ENCODE measurements at regions not wholly inside any gene's neighbourhood (a gene's known extent, or its start where the extent isn't known, plus 50 kb on each side); places are given as distances from the start of the nearest gene placed in this dataset.
A peak's percentile ranks its signal among the peaks of the same experiment; 100 is the strongest.

DNA sequence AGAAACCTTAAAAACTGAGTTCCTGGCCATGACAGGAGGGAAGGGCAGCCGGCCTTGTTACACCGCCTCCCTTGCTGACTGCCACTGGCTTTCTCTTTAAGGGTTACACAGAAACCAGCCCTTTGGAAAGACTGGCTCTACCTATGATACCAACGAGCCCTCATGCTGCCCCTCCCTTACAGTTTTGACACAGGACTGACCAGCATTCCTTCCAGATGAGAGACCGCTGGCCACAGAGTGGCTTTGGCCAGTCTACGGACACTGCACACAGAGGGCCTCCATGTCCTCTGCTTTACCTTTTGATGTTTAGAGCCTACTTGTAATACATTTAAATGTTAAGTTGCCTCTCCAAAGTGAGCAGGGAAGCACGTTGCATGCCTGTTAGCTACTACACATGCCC lies 243.2 kb upstream of the GMDS start:
- Histone ChIP-seq H3K9me3 (ENCODE audit: control insufficient read depth, low read length) (peaks cover 3% of the 10 kb centered on the region), H3K27ac (ENCODE audit: low read depth, low read length, severe bottlenecking) (no peak overlapping the region), H3K4me1 (ENCODE audit: control insufficient read depth, insufficient read depth, low read length, poor library complexity, severe bottlenecking) (no peaks in the 10 kb centered on the region), H3K36me3 (ENCODE audit: control insufficient read depth, insufficient read depth, low read length) (no peaks in the 10 kb centered on the region), H3K4me3 (ENCODE audit: extremely low read depth, insufficient read depth, low read length, poor library complexity, severe bottlenecking) (no peak overlapping the region)
- 92 to 94% methylated on average over 4 to 6 of the region's 6 CpGs for WGBS, 2 experiments (ENCODE audit: insufficient coverage in 2 of 2)

DNA sequence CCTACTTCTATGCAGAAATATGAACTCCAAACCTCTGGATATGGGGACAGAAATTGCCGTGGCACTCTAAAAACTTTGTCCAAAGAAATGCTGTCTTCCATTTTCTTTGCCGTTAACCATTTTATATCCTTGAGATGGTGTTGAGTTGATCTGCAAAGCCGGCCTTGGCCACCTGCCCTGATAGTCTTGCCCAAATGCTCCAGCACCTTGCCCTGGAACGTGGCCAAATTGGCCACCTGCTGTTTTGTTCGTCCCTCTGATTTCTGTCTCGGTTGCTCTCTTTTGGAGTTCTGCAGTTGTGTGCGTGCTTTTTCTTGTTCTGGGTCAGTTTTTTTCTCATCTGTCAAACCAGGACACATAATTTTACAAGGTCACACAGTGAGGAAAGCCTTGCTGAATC lies 239.7 kb upstream of the GMDS start:
- Histone ChIP-seq H3K9me3 (ENCODE audit: control insufficient read depth, low read length) (peaks cover 16% of the 10 kb centered on the region), H3K27ac (ENCODE audit: low read depth, low read length, severe bottlenecking) (no peak overlapping the region), H3K4me1 (ENCODE audit: control insufficient read depth, insufficient read depth, low read length, poor library complexity, severe bottlenecking) (no peaks in the 10 kb centered on the region), H3K36me3 (ENCODE audit: control insufficient read depth, insufficient read depth, low read length) (no peaks in the 10 kb centered on the region), H3K4me3 (ENCODE audit: extremely low read depth, insufficient read depth, low read length, poor library complexity, severe bottlenecking) (no peak overlapping the region)
- WGBS, 2 experiments (ENCODE audit: insufficient coverage in 2 of 2) = 87 to 96% methylated on average over 4 to 7 of the region's 7 CpGs

DNA sequence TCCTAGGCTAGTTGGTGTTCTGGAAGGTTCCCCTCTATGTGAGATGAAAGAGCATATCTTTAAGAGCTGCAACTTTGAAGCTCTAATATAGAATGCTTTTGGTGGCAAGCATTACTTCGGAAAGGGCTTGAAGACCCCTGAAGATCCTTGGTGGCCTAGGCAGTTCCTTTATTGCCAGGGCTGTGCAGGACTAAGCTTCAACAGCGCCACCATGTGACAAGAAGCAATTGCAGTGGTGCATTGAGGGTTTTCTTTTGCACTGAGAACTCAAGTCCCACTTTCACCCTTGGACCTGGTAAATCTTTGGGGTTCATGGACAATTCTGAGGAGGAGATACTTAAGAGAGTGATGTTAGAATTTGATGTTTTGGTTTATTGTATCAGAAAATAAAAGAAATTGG lies 237.4 kb upstream of the GMDS start:
- no peak overlapping the region for H3K27ac ChIP-seq (ENCODE audit: low read depth, low read length, severe bottlenecking)
- H3K9me3 ChIP-seq (ENCODE audit: control insufficient read depth, low read length) = peaks cover 16% of the 10 kb centered on the region
- H3K36me3 ChIP-seq (ENCODE audit: control insufficient read depth, insufficient read depth, low read length) = no peaks in the 10 kb centered on the region
- WGBS, 2 experiments (ENCODE audit: insufficient coverage in 2 of 2) = 85 to 100% methylated on average over 1 to 2 of the region's 2 CpGs
- peaks cover 7% of the 10 kb centered on the region for H3K4me1 ChIP-seq (ENCODE audit: control insufficient read depth, insufficient read depth, low read length, poor library complexity, severe bottlenecking)
- no peak overlapping the region for H3K4me3 ChIP-seq (ENCODE audit: extremely low read depth, insufficient read depth, low read length, poor library complexity, severe bottlenecking)

DNA sequence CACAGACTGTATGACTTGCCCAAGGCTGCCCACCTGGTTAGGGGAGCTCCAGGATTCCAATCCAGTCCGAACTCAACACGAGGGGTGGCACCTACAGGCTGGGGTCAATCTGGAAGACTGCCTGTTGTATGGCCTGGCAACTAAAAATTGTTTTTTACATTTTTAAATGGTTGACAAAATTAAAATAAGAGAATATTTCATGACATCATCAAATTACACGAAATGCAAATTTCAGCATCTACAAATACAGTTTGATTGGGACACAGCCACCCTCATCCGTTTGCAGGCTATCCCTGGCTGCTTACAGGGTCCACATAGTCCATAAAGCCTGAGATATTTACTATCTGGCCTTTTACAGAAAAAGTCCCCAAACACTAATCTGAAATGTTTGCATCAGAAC lies 235.9 kb upstream of the GMDS start:
- 87 to 100% methylated on average over 4 of the region's 4 CpGs for WGBS, 2 experiments (ENCODE audit: insufficient coverage in 2 of 2)
- peaks cover 16% of the 10 kb centered on the region for H3K9me3 ChIP-seq (ENCODE audit: control insufficient read depth, low read length)
- no peaks in the 10 kb centered on the region for H3K36me3 ChIP-seq (ENCODE audit: control insufficient read depth, insufficient read depth, low read length)
- peaks cover 7% of the 10 kb centered on the region for H3K4me1 ChIP-seq (ENCODE audit: control insufficient read depth, insufficient read depth, low read length, poor library complexity, severe bottlenecking)
- H3K4me3 ChIP-seq (ENCODE audit: extremely low read depth, insufficient read depth, low read length, poor library complexity, severe bottlenecking) = no peak overlapping the region
- H3K27ac ChIP-seq (ENCODE audit: low read depth, low read length, severe bottlenecking) = no peak overlapping the region

DNA sequence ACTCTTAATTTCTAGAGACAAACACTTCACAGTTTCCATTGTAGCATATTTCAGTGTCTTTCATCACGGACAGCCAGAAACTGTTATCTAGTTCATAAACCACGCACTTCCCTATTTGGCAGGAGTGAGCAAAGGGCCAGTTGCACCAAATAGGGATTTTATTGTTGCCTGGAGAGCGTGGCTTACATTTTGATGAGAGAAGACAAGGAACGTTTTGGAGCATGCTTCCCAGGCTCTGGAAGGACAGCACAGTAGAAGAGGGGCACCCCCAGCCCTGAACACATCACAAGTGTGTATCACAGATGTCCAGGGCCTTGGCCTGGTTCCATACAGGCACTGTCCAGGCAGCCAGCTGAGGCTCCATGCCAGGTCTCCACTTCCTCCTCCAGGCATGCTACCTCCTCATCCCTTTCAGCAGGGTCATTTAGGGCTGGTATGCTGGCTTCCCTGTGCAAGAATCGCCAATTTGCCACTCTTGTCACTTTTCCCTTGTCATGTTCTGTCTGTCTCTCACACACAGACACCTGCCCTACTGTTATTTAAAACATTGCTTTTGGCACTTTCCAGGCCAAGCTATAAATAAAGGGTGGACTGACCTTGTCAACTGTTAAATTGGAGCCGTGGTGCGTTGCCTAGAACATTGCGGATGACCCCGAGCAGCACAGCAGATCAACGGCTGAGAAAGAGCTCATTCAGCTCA lies 235.0 kb upstream of the GMDS start:
- Histone ChIP-seq H3K9me3 (ENCODE audit: control insufficient read depth, low read length) (peaks cover 16% of the 10 kb centered on the region), H3K36me3 (ENCODE audit: control insufficient read depth, insufficient read depth, low read length) (no peaks in the 10 kb centered on the region), H3K27ac (ENCODE audit: low read depth, low read length, severe bottlenecking) (no peak overlapping the region), H3K4me1 (ENCODE audit: control insufficient read depth, insufficient read depth, low read length, poor library complexity, severe bottlenecking) (peaks cover 7% of the 10 kb centered on the region), H3K4me3 (ENCODE audit: extremely low read depth, insufficient read depth, low read length, poor library complexity, severe bottlenecking) (no peak overlapping the region)
- WGBS, 2 experiments (ENCODE audit: insufficient coverage in 2 of 2) = 88 to 90% methylated on average over 10 of the region's 10 CpGs

DNA sequence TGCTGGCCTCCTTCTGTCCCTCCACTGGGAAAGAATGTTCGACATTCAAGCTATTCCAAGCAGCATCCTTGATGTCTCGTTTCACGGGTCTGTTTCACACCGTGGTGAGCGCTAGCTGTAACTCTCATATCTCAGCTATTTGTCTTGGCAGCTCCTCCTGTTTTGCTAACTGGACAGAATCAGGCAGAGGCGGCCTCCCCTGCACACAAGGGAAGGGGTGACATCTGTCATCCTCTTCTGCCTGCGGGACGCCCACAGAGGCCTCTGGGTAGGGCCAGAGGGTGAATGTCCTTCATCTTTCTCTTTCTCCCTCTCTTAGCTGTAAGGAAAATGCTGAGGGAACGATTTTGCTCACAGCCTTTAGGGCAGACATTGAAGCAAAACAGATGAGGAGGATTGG lies 232.8 kb upstream of the GMDS start:
- Histone ChIP-seq H3K4me1 (ENCODE audit: control insufficient read depth, insufficient read depth, low read length, poor library complexity, severe bottlenecking) (peaks cover 7% of the 10 kb centered on the region), H3K4me3 (ENCODE audit: extremely low read depth, insufficient read depth, low read length, poor library complexity, severe bottlenecking) (no peak overlapping the region), H3K36me3 (ENCODE audit: control insufficient read depth, insufficient read depth, low read length) (no peaks in the 10 kb centered on the region), H3K9me3 (ENCODE audit: control insufficient read depth, low read length) (peaks cover 14% of the 10 kb centered on the region), H3K27ac (ENCODE audit: low read depth, low read length, severe bottlenecking) (peak overlapping the region; percentile 52)
- 70 to 76% methylated on average over 6 to 7 of the region's 9 CpGs for WGBS, 2 experiments (ENCODE audit: insufficient coverage in 2 of 2)

DNA sequence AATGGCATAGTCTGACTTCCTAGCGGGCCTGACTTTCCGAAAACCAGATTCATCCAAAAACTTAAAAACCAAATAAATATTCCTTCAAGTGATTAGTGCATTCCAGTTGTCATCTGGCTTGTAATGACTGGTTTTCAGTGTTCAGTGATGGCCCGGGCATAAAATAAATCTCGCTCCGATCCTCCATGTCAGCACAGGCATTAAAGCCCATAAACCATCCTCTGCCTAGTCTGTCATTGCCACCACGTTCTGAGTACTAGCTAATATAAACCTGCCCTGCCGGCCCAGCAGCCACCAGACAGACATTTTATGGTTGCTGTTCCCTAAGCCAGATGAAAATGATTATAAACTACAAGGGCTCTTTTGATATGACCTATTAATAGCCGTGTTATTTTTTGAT lies 232.3 kb upstream of the GMDS start:
- peak overlapping the region; percentile 52 for H3K27ac ChIP-seq (ENCODE audit: low read depth, low read length, severe bottlenecking)
- H3K4me3 ChIP-seq (ENCODE audit: extremely low read depth, insufficient read depth, low read length, poor library complexity, severe bottlenecking) = no peak overlapping the region
- peaks cover 7% of the 10 kb centered on the region for H3K4me1 ChIP-seq (ENCODE audit: control insufficient read depth, insufficient read depth, low read length, poor library complexity, severe bottlenecking)
- H3K9me3 ChIP-seq (ENCODE audit: control insufficient read depth, low read length) = peaks cover 9% of the 10 kb centered on the region
- no peaks in the 10 kb centered on the region for H3K36me3 ChIP-seq (ENCODE audit: control insufficient read depth, insufficient read depth, low read length)
- 87 to 94% methylated on average over 4 to 5 of the region's 8 CpGs for WGBS, 2 experiments (ENCODE audit: insufficient coverage in 2 of 2)

DNA sequence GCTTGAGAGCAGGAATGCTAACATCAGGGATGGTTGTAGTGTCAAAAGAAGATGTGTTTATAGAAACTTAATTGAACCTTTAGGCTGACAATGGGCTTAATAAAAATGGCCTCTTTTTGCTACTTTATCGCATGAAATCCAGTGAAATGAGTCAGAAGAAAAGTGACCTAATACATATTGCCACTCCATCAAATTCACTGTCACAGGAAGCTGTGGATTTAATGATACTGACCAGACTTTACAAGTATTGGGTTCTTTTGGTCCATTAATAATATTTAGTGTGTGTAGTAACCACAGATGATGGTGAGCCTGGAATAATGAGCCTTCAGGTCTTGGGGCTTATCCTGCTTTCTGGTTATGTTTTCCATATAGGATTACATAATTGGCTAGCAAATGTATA lies 231.8 kb upstream of the GMDS start:
- WGBS, 2 experiments (ENCODE audit: insufficient coverage in 2 of 2) = no CpG with 5 or more reads among the region's 1 CpG
- no peaks in the 10 kb centered on the region for H3K36me3 ChIP-seq (ENCODE audit: control insufficient read depth, insufficient read depth, low read length)
- H3K4me3 ChIP-seq (ENCODE audit: extremely low read depth, insufficient read depth, low read length, poor library complexity, severe bottlenecking) = no peak overlapping the region
- no peak overlapping the region for H3K27ac ChIP-seq (ENCODE audit: low read depth, low read length, severe bottlenecking)
- H3K4me1 ChIP-seq (ENCODE audit: control insufficient read depth, insufficient read depth, low read length, poor library complexity, severe bottlenecking) = peaks cover 7% of the 10 kb centered on the region
- H3K9me3 ChIP-seq (ENCODE audit: control insufficient read depth, low read length) = peaks cover 5% of the 10 kb centered on the region

DNA sequence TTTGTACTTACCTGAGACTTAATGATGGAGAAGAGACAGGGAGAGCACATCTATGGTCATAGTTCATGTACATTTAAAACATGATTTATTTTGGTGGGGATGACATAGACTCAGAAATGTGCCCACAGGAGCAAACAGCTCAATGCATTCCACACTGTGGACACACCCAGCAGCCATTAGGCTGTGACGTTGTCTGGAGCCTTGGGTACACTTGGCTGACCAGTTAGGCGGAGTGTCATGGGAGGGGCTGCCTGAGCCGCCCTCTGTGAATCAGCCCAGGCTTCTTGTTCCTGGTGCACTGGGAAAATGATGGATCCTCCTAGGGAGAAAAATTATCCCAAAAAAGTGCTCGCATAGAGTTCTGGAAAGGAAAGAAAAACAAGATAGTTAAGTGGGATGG lies 231.0 kb upstream of the GMDS start:
- H3K27ac ChIP-seq (ENCODE audit: low read depth, low read length, severe bottlenecking) = no peak overlapping the region
- H3K4me1 ChIP-seq (ENCODE audit: control insufficient read depth, insufficient read depth, low read length, poor library complexity, severe bottlenecking) = peaks cover 7% of the 10 kb centered on the region
- H3K4me3 ChIP-seq (ENCODE audit: extremely low read depth, insufficient read depth, low read length, poor library complexity, severe bottlenecking) = no peak overlapping the region
- whole genome bisulfite sequencing, 2 experiments (ENCODE audit: insufficient coverage in 2 of 2) = 75 to 82% methylated on average over 3 to 4 of the region's 4 CpGs
- H3K36me3 ChIP-seq (ENCODE audit: control insufficient read depth, insufficient read depth, low read length) = no peaks in the 10 kb centered on the region
- H3K9me3 ChIP-seq (ENCODE audit: control insufficient read depth, low read length) = no peaks in the 10 kb centered on the region

DNA sequence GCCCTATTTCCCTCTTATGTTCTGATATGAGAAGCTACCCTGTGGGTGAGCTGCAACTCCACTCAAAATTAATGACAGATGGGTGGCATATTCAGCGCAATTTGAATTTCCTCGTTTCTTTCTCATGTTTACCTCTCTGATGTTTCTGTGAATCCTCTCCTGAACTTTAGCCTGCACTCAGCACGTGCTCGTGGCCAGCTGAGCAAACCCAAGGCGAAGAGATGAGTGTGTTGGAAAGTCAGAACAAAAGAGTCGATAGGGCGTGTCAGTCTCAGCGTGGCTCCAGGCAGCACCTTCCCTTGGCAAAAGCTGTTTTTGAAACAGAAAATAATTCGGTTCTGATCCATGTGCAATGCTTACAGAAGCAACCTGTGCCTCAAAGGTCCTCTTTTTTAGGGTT lies 226.1 kb upstream of the GMDS start:
- Histone ChIP-seq H3K36me3 (ENCODE audit: control insufficient read depth, insufficient read depth, low read length) (no peaks in the 10 kb centered on the region), H3K27ac (ENCODE audit: low read depth, low read length, severe bottlenecking) (no peak overlapping the region), H3K4me3 (ENCODE audit: extremely low read depth, insufficient read depth, low read length, poor library complexity, severe bottlenecking) (no peak overlapping the region), H3K4me1 (ENCODE audit: control insufficient read depth, insufficient read depth, low read length, poor library complexity, severe bottlenecking) (no peaks in the 10 kb centered on the region), H3K9me3 (ENCODE audit: control insufficient read depth, low read length) (no peaks in the 10 kb centered on the region)
- WGBS, 2 experiments (ENCODE audit: insufficient coverage in 2 of 2) = 83 to 89% methylated on average over 7 to 9 of the region's 9 CpGs

DNA sequence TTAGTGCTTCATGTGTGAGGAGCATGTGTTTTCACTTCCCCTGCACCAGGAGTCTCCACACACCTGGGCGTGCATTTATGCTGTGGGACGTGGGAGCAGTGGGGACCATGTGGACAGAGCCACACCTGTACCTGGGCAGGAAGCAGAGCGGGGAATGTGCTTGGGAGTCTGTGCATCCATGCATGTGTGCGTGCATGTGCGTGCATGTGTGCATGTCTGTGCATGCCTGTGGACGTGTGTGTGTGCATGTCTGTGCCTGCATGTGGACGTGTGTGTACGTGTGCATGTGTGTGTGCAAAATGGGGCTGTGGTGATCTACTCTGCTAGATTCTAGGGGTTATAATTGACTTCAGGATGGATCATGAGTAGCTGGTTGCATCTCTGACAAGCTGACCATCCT lies 224.0 kb upstream of the GMDS start:
- H3K27ac ChIP-seq (ENCODE audit: low read depth, low read length, severe bottlenecking) = no peak overlapping the region
- H3K36me3 ChIP-seq (ENCODE audit: control insufficient read depth, insufficient read depth, low read length) = no peaks in the 10 kb centered on the region
- no peaks in the 10 kb centered on the region for H3K9me3 ChIP-seq (ENCODE audit: control insufficient read depth, low read length)
- no peaks in the 10 kb centered on the region for H3K4me1 ChIP-seq (ENCODE audit: control insufficient read depth, insufficient read depth, low read length, poor library complexity, severe bottlenecking)
- H3K4me3 ChIP-seq (ENCODE audit: extremely low read depth, insufficient read depth, low read length, poor library complexity, severe bottlenecking) = no peak overlapping the region
- WGBS, 2 experiments (ENCODE audit: insufficient coverage in 2 of 2) = 94 to 96% methylated on average over 7 to 8 of the region's 8 CpGs
